K562 (cell line): ENCODE measurements at regions not wholly inside any gene's neighbourhood (a gene's known extent, or its start where the extent isn't known, plus 50 kb on each side); places are given as distances from the start of the nearest gene placed in this dataset.

Experiments
- ATAC-seq: fragments of 200-7000 bp; cut with Tn5 transposase; 3 replicates; pipeline ENCODE4 v1.9.1; 2020; ENCODE audit warnings: moderate library complexity
- BruUV-seq: library from RNA; stranded (reverse); fragments of 400-500 nt; replicated peaks from 2 replicates; lab custom pipeline; 2021; lab: Mats Ljungman, UMichigan
- CTCF ChIA-PET: fragments of 300-600 bp; formaldehyde crosslinking; extraction: SDS; loops from one replicate; lab custom pipeline; 2021; ENCODE audit warnings: low intra/inter-chr PET ratio; lab: Yijun Ruan, JAX
- POLR2A ChIA-PET: fragments of 300-600, 350-650 bp; sonication (Branson Sonifier 250); formaldehyde crosslinking; extraction: SDS; loops from one replicate; lab custom pipeline; 2021; ENCODE audit warnings: antibody characterized with exemption, inconsistent platforms; lab: Yijun Ruan, JAX
- DNase-seq, 4 experiments: peaks; one replicate each; pipeline versions ENCODE4 v3.0.0 to v3.0.0-alpha.2; 2011 to 2018; ENCODE audit warnings: low spot score in 3 of 4, mixed read lengths in 3 of 4; ENCODE audit errors: extremely low read depth in 1 of 4
- FAIRE-seq: peaks from 2 replicates; lab custom pipeline; 2011; peaks lifted over from hg19 to GRCh38; lab: Jason Lieb, UNC
- H2AFZ ChIP-seq: 2 replicates; pipeline ENCODE4 v1.6.0; 2011; ENCODE audit warnings: low read depth, low read length, control low read depth, inconsistent platforms
- H3K27ac ChIP-seq: fragments of 200-600 bp; 3 replicates; pipeline ENCODE4 v1.8.0; 2011; ENCODE audit warnings: low read depth, mild to moderate bottlenecking, control low read depth, inconsistent platforms, low read length, moderate library complexity, mixed read lengths; ENCODE audit errors: extremely low read depth
- H3K27me3 ChIP-seq, 2 experiments: fragments of 300-600 bp in 1 of 2; 2 replicates in 1 of 2; 3 replicates in 1 of 2; pipeline versions ENCODE4 v1.6.0 to v1.8.0; 2011; ENCODE audit warnings: inconsistent platforms in 2 of 2, low read length in 2 of 2, mild to moderate bottlenecking in 1 of 2, mixed read lengths in 1 of 2, moderate library complexity in 1 of 2; ENCODE audit not compliant: control insufficient read depth in 2 of 2, insufficient read depth in 2 of 2
- H3K36me3 ChIP-seq: fragments of 300-600 bp; 3 replicates; pipeline ENCODE4 v1.8.0; 2011; ENCODE audit warnings: mild to moderate bottlenecking, low read length, inconsistent platforms; ENCODE audit not compliant: control insufficient read depth, insufficient read depth
- H3K4me1 ChIP-seq, 2 experiments: fragments of 200-600 bp in 1 of 2; replicated peaks in 1 of 2; 2 replicates in 1 of 2; 3 replicates in 1 of 2; pipeline versions ENCODE4 v1.5.1 to v1.8.0; 2011; ENCODE audit warnings: inconsistent platforms in 2 of 2, low read length in 2 of 2, mild to moderate bottlenecking in 1 of 2, mixed read lengths in 1 of 2, moderate library complexity in 1 of 2; ENCODE audit not compliant: control insufficient read depth in 2 of 2, insufficient read depth in 2 of 2
- H3K4me2 ChIP-seq: 2 replicates; pipeline ENCODE4 v1.6.1; 2011; ENCODE audit warnings: low read length, control low read depth, inconsistent platforms, mixed read lengths; ENCODE audit not compliant: insufficient read depth
- H3K4me3 ChIP-seq: fragments of 200-600 bp; sonication (generic), shearing (Covaris generic); 2 replicates; pipeline ENCODE4 v1.5.1; 2016; ENCODE audit warnings: control low read depth, inconsistent platforms
- H3K79me2 ChIP-seq: fragments of 200-600 bp; 3 replicates; pipeline ENCODE4 v1.8.0; 2011; ENCODE audit warnings: low read length, inconsistent platforms; ENCODE audit not compliant: control insufficient read depth, insufficient read depth
- H3K9ac ChIP-seq, 2 experiments: 2 replicates each; pipeline versions ENCODE4 v1.6.0 to v1.6.1; 2011; ENCODE audit warnings: low read depth in 2 of 2, low read length in 2 of 2, control low read depth in 1 of 2, inconsistent platforms in 1 of 2, mild to moderate bottlenecking in 1 of 2, mixed read lengths in 1 of 2; ENCODE audit not compliant: insufficient read depth in 1 of 2
- H3K9me1 ChIP-seq: one replicate; pipeline ENCODE4 v1.6.0; 2011; ENCODE audit warnings: inconsistent platforms, mild to moderate bottlenecking, low read length, moderate library complexity; ENCODE audit not compliant: control insufficient read depth, insufficient read depth
- H3K9me3 ChIP-seq: replicated peaks from 2 replicates; pipeline ENCODE4 v1.5.1; 2011; ENCODE audit warnings: low read depth, low read length, inconsistent platforms; ENCODE audit not compliant: control insufficient read depth, insufficient read depth
- H4K20me1 ChIP-seq: replicated peaks from 2 replicates; pipeline ENCODE4 v1.6.1; 2011; ENCODE audit warnings: low read length, inconsistent platforms, mixed read lengths; ENCODE audit not compliant: control insufficient read depth, insufficient read depth
- DDX20 ChIP-seq: fragments of 450-650 bp; IDR thresholded peaks from 2 replicates; pipeline ENCODE4 v1.6.1; 2016; ENCODE audit warnings: missing genetic modification characterization, low read depth, mild to moderate bottlenecking, missing compliant biosample characterization, moderate library complexity
- DMBX1 ChIP-seq: fragments of 250-450 bp; sonication (Bioruptor Pico); IDR thresholded peaks from 2 replicates; pipeline ENCODE4 v1.8.0; 2022; ENCODE audit warnings: inconsistent platforms, mild to moderate bottlenecking, moderate library complexity, borderline replicate concordance
- FOS ChIP-seq: IDR thresholded peaks from 3 replicates; pipeline ENCODE4 v1.6.1; 2011; ENCODE audit not compliant: insufficient read length; ENCODE audit errors: extremely low read depth
- GABPA ChIP-seq: fragments of 200-800 bp; sonication (Bioruptor generic); conservative IDR thresholded peaks from 2 replicates; pipeline ENCODE4 v1.6.1; 2016; ENCODE audit warnings: low read depth, missing genetic modification characterization, missing compliant biosample characterization
- GATAD2A ChIP-seq: fragments of 450-650 bp; IDR thresholded peaks from 2 replicates; pipeline ENCODE4 v1.6.1; 2017
- MCM3 ChIP-seq: fragments of 450-650 bp; IDR thresholded peaks from 2 replicates; pipeline ENCODE4 v1.6.1; 2016
- NFXL1 ChIP-seq: fragments of 450-650 bp; formaldehyde crosslinking; IDR thresholded peaks from 2 replicates; pipeline ENCODE4 v1.4.0; 2021; ENCODE audit warnings: mild to moderate bottlenecking
- POLR2H ChIP-seq: IDR thresholded peaks from 2 replicates; pipeline ENCODE4 v1.6.1; 2016; ENCODE audit warnings: missing genetic modification characterization, low read depth, mild to moderate bottlenecking, control low read depth, missing compliant biosample characterization, moderate library complexity
- RBM15 ChIP-seq: fragments of 200-400 bp; formaldehyde crosslinking; IDR thresholded peaks from 2 replicates; pipeline ENCODE4 v1.6.1; 2018; ENCODE audit warnings: mild to moderate bottlenecking, low read length, moderate library complexity; ENCODE audit not compliant: insufficient read depth
- ZNF175 ChIP-seq: fragments of 200-800 bp; sonication (Bioruptor generic); IDR thresholded peaks from 2 replicates; pipeline ENCODE4 v1.6.1; 2016; ENCODE audit warnings: low read depth, mild to moderate bottlenecking, missing genetic modification characterization, missing compliant biosample characterization
- ZNF347 ChIP-seq: fragments of 450-650 bp; formaldehyde crosslinking; IDR thresholded peaks from 2 replicates; pipeline ENCODE4 v1.4.0; 2020; ENCODE audit warnings: low read depth, mild to moderate bottlenecking, moderate library complexity
- ZNF436 ChIP-seq: fragments of 250-450, 450-650 bp; sonication (Bioruptor Pico); formaldehyde crosslinking; IDR thresholded peaks from 2 replicates; pipeline ENCODE4 v1.7.0; 2020; ENCODE audit warnings: mild to moderate bottlenecking
- ZNF764 ChIP-seq: fragments of 250-450 bp; sonication (Bioruptor Pico); IDR thresholded peaks from 2 replicates; pipeline ENCODE4 v1.4.0; 2020; ENCODE audit warnings: low read depth, mild to moderate bottlenecking, moderate library complexity
- WGBS: fragments of 100-300 bp; shearing (Covaris generic); methylation state at CpG from one replicate; pipeline ENCODE4 v1.1.6; 2016; ENCODE audit warnings: low coverage, mixed read lengths; ENCODE audit not compliant: insufficient coverage; ENCODE audit errors: missing lambda C conversion rate; 5-methylcytosine and 5-hydroxymethylcytosine counted together
- in situ Hi-C: fragments of 300-500 bp; cut with MboI; formaldehyde crosslinking; loops from 4 replicates; pipeline ENCODE4 v1.15.0; 2018; ENCODE audit warnings: inconsistent platforms, mixed read lengths
- intact Hi-C: fragments of 100-400 bp; cut with micrococcal nuclease; formaldehyde crosslinking; loops from 2 replicates; pipeline ENCODE4 v1.14.2; 2022
- TF ChIP-seq, protein P1 (sequence below): fragments of 450-650 bp; IDR thresholded peaks from 2 replicates; pipeline ENCODE4 v1.6.1; 2018; ENCODE audit warnings: mild to moderate bottlenecking, low read depth; ENCODE audit not compliant: partially characterized antibody
- TF ChIP-seq, protein P2 (sequence below): sonication (generic); formaldehyde crosslinking; IDR thresholded peaks from 2 replicates; pipeline ENCODE4 v1.8.0; 2022; ENCODE audit warnings: mild to moderate bottlenecking, missing genetic modification reagents
- TF ChIP-seq, protein P3 (sequence below): sonication (generic); formaldehyde crosslinking; IDR thresholded peaks from 2 replicates; pipeline ENCODE4 v1.8.0; 2023; ENCODE audit warnings: mild to moderate bottlenecking, missing genetic modification reagents
- TF ChIP-seq, protein P4 (sequence below): fragments of 250-450 bp; sonication (Bioruptor Pico); IDR thresholded peaks from 2 replicates; pipeline ENCODE4 v1.8.0; 2022; ENCODE audit warnings: inconsistent platforms

DNA sequence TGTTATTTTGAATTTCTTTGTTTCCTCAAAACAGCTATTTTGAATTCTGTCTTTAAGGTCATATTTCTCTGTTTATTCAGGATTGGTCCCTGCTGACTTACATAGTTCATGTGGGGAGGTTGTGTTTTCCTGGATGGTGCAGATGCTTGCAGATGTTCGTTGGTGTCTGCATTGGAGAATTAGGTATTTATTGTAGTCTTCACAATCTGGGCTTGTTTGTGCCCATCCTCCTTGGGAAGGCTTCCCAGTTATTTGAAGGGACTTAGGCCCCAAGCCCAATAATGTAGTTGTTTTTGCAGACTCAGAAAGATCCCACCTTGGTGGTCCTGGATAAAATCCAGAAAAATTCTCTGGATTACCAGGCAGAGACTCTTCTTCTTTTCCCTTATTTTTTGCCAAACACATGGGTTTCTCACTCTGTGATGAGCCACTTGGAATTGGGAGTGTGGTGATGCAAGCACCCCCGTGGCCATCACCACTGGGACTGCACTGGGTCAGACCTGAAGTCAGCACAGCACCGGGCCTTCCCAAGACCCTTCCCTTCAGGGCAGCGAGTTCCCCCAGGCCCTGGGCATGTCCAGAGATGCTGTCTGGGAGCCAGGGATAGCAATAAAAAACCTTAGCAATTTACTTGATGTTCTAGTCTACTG, 81.6 kb upstream of the EZR start:
- ChIA-PET CTCF (no interaction called here), POLR2A (interaction anchor here (0.9 kb wide), 1 partner anchor 32 kb away, joined by 4 read pairs; no protein-coding TSS in a partner anchor)
- H3K4me2 ChIP-seq = no peak overlapping the region
- no peak for ATAC-seq
- H3K4me3 ChIP-seq = no peak overlapping the region
- peak; percentile 11 for FAIRE-seq
- peaks cover 4% of the 10 kb centered on the region; the same call in 1 of the 2 replicates for H3K9me3 ChIP-seq
- H3K27ac ChIP-seq = no peak overlapping the region
- BruUV-seq = no TSS peak
- intact Hi-C loops (loop anchor here (10.0 kb wide), 1 partner anchor 1104 kb away; no protein-coding TSS in a partner anchor), in situ Hi-C loops (no loop called here)
- H4K20me1 ChIP-seq = no peaks in the 10 kb centered on the region
- DNase-seq = no peak
- H3K27me3 ChIP-seq = no peaks in the 10 kb centered on the region
- H2AFZ ChIP-seq = no peak overlapping the region
- no peaks in the 10 kb centered on the region for H3K36me3 ChIP-seq
- no peak overlapping the region for H3K9ac ChIP-seq
- H3K4me1 ChIP-seq = no peaks in the 10 kb centered on the region
- H3K79me2 ChIP-seq = no peaks in the 10 kb centered on the region
- WGBS = 29% methylated on average over 4 of the region's 4 CpGs
- no peaks in the 10 kb centered on the region for H3K9me1 ChIP-seq
- no peak for TF ChIP-seq ZNF175 (CRISPR knock-in tag)
- TF ChIP-seq MCM3 = no peak
- no peak for TF ChIP-seq ZNF436
- no peak for TF ChIP-seq GABPA
- TF ChIP-seq NFXL1 (CRISPR knock-in tag) = no peak
- TF ChIP-seq, protein P1, sequence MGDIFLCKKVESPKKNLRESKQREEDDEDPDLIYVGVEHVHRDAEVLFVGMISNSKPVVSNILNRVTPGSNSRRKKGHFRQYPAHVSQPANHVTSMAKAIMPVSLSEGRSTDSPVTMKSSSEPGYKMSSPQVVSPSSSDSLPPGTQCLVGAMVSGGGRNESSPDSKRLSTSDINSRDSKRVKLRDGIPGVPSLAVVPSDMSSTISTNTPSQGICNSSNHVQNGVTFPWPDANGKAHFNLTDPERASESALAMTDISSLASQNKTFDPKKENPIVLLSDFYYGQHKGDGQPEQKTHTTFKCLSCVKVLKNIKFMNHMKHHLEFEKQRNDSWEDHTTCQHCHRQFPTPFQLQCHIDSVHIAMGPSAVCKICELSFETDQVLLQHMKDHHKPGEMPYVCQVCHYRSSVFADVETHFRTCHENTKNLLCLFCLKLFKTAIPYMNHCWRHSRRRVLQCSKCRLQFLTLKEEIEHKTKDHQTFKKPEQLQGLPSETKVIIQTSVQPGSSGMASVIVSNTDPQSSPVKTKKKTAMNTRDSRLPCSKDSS = no peak
- TF ChIP-seq, protein P2, sequence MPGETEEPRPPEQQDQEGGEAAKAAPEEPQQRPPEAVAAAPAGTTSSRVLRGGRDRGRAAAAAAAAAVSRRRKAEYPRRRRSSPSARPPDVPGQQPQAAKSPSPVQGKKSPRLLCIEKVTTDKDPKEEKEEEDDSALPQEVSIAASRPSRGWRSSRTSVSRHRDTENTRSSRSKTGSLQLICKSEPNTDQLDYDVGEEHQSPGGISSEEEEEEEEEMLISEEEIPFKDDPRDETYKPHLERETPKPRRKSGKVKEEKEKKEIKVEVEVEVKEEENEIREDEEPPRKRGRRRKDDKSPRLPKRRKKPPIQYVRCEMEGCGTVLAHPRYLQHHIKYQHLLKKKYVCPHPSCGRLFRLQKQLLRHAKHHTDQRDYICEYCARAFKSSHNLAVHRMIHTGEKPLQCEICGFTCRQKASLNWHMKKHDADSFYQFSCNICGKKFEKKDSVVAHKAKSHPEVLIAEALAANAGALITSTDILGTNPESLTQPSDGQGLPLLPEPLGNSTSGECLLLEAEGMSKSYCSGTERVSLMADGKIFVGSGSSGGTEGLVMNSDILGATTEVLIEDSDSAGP = no peak
- no peak for TF ChIP-seq POLR2H
- TF ChIP-seq ZNF764 (CRISPR knock-in tag) = no peak
- TF ChIP-seq GATAD2A = no peak
- no peak for TF ChIP-seq FOS
- TF ChIP-seq RBM15 = no peak
- TF ChIP-seq ZNF347 = no peak
- TF ChIP-seq, protein P3, sequence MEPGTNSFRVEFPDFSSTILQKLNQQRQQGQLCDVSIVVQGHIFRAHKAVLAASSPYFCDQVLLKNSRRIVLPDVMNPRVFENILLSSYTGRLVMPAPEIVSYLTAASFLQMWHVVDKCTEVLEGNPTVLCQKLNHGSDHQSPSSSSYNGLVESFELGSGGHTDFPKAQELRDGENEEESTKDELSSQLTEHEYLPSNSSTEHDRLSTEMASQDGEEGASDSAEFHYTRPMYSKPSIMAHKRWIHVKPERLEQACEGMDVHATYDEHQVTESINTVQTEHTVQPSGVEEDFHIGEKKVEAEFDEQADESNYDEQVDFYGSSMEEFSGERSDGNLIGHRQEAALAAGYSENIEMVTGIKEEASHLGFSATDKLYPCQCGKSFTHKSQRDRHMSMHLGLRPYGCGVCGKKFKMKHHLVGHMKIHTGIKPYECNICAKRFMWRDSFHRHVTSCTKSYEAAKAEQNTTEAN = no peak
- no peak for TF ChIP-seq DDX20 (tag)
- TF ChIP-seq, protein P4, sequence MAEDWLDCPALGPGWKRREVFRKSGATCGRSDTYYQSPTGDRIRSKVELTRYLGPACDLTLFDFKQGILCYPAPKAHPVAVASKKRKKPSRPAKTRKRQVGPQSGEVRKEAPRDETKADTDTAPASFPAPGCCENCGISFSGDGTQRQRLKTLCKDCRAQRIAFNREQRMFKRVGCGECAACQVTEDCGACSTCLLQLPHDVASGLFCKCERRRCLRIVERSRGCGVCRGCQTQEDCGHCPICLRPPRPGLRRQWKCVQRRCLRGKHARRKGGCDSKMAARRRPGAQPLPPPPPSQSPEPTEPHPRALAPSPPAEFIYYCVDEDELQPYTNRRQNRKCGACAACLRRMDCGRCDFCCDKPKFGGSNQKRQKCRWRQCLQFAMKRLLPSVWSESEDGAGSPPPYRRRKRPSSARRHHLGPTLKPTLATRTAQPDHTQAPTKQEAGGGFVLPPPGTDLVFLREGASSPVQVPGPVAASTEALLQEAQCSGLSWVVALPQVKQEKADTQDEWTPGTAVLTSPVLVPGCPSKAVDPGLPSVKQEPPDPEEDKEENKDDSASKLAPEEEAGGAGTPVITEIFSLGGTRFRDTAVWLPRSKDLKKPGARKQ = no peak
- no peak for TF ChIP-seq DMBX1 (CRISPR knock-in tag)
